Frontal cortex (tissue), 3 donors: ENCODE measurements at regions not wholly inside any gene's neighbourhood (a gene's known extent, or its start where the extent isn't known, plus 50 kb on each side); places are given as distances from the start of the nearest gene placed in this dataset.
"Not testable (repeated sequence)": the region's sequence is repeated elsewhere in the genome, so short reads cannot be mapped to it uniquely, and the experiment has no call there.

ENCODE experiments used
- DNase-seq, 2 donors: peaks; one replicate each; pipeline ENCODE4 v3.0.0; 2012; ENCODE audit warnings: low spot score in 2 of 2
- FAIRE-seq: peaks from 2 replicates; lab custom pipeline; 2012; peaks lifted over from hg19 to GRCh38; lab: Jason Lieb, UNC
- donor health status: control.
- donor health status: control.
- donor health status: control.

DNA sequence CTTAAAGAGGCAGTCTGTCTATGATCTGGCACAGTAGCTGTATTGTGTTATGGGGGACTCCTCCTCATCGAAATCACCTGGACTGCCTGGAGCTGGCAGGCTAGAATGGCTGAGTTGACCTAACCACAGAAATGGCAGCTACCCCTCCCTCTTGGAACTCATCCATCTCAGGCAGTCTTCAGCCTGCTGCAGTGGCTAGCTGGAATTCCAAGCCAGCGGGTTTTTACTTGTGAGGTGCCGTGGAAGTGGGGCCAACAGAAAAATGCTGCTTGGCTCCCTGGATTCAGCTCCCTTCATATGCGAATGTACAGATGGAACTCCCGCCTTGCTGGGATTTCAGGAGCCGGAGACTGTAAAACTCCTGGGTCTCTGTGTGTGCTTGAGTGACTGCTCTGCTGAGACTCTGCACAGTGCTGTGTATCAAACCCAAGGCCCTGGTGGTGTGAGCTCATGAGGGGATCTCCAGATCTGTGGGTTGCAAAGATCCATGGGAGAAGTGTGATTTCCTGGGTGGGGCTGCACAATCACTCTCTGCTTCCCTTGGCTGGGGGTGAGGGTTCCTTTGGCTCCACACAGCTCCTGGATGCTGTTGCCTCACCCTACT lies 316.9 kb downstream of the CTH start:
- DNase-seq (no peak), FAIRE-seq (no peak)

DNA sequence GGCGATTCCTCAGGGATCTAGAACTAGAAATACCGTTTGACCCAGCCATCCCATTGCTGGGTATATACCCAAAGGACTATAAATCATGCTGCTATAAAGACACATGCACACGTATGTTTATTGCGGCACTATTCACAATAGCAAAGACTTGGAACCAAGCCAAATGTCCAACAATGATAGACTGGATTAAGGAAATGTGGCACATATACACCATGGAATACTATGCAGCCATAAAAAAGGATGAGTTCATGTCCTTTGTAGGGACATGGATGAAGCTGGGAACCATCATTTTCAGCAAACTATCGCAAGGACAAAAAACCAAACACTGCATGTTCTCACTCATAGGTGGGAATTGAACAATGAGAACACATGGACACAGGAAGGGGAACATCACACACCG lies 311.1 kb downstream of the PTGER3 start:
- not testable (repeated sequence) for FAIRE-seq, DNase-seq

DNA sequence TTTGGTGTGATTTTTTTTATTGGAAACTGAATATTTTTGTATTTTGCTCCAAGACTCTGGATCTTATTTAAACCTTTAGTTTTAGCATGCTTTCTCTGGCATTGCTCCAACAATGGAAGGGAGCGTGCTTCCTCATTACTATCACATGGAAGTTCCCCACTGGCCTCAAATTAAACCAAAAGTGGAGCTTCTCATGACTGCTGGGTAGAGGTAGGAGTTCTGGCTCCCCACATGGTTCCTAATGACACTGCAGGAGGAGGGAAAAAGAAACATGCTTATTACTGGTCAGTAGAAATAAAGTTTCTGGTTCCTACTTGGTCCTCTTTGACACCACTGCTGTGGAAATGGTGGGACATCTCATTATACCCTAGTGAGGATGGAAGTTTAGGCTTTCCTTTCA lies 310.5 kb downstream of the PTGER3 start:
- no peak for FAIRE-seq

GRCh38 chr1:70738624-70739023 lies 309.0 kb downstream of the PTGER3 start:
- no peak for FAIRE-seq
- no peak for DNase-seq

More for the DNA sequence above, 310.5 kb downstream of the PTGER3 start:
- DNase-seq = no peak

DNA sequence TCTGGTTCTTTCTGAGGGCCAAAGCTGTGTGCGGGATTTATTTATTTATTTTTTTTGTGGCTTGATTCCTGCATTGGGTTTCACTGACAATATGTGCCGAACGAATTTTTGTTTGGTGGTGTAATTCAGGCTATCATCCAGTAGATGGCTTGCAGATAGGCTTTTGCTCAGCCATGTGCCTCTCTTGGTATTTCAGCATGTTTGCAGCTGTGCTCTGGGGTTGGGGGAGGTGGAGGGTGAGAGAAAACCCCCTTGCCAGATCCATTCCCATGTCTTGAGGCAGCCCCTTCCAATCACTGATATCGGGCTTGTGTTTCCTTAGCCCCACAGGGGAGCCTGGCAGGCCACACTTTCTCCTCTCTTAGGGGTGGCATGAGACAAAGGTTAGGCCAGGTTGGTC lies 302.4 kb downstream of the PTGER3 start:
- FAIRE-seq = no peak
- DNase-seq = no peak

DNA sequence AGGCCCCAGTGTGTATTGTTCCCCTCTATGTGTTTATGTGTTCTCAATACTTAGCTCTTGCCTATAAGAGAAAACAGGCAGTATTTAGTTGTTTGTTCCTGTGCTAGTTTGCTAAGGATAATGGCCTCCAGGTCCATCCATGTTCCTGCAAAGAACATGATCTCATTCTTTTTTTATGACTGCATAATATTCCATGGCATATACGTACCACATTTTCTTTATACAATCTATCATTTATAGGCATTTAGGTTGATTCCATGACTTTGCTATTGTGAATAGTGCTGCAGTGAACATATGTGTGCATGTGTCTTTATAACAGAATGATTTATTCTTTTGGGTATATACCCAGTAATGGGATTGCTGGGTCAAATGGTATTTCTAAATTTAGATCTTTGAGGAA lies 301.6 kb downstream of the PTGER3 start:
- FAIRE-seq = not testable (repeated sequence)

GRCh38 chr1:70747123-70747522 lies 300.5 kb downstream of the PTGER3 start:
- not testable (repeated sequence) for FAIRE-seq, DNase-seq

More for the DNA sequence above, 301.6 kb downstream of the PTGER3 start:
- not testable (repeated sequence) for DNase-seq

- not testable (repeated sequence) for DNase-seq, FAIRE-seq
These were observed 295.8 kb downstream of the PTGER3 start for GRCh38 chr1:70751676-70752287.

DNA sequence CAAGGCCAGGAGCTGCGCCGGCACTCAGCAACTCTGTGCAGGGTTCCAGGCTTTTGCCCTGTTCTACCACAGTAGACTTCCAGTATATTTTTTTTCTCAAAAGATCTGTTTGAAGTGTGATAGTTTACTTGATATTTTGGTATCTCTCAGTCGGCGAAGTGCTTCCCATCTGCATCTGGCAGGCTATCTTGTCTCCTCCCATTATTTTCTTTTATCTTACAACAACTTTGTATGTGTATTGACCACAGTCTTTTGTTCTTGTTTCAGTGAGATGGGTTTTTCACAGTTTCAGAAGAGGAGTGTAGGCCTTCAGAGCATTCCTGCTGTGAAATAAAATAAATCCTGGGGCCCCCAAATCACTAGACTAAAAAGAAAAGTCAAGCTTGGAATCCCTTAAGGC lies 292.9 kb downstream of the PTGER3 start:
- FAIRE-seq = no peak
- DNase-seq = no peak

DNA sequence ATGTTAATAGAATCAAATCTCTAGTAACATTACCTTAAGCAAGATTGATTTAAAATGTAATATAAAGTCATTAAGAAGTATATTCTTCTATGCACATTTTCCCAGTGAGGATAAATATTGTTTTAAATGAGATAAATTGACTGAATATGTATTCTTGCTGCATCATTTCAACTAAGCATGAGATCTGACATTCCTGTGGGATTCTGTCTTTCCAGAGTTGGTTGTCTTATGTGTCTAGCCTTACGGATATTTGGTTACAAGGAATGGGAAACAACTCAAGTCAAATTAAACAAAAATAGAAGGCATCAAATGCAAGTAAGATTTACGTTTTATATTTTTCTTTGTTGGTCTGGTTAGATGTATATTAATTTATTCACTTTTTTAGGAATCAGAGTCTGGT lies 287.5 kb downstream of the PTGER3 start:
- no peak for DNase-seq
- FAIRE-seq = no peak

DNA sequence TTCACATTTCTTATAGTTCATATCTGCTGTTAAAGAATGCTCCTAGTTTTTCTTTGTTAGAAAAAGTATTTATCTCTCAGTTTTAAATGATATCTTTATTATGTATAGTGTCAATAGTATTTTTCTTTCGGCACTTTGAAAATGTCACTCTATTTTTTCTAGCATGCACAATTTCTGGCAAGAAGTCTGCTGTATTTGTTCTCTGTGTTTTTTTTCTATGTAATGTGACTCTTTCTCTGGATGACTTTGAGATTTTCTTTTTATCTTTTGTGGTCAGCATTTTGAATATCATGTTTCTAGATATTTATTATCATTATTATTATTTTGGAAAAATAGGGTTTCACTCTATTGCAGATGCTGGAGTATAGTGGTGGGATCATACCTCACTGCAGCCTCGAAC lies 285.2 kb downstream of the PTGER3 start:
- FAIRE-seq (no peak), DNase-seq (no peak)

DNA sequence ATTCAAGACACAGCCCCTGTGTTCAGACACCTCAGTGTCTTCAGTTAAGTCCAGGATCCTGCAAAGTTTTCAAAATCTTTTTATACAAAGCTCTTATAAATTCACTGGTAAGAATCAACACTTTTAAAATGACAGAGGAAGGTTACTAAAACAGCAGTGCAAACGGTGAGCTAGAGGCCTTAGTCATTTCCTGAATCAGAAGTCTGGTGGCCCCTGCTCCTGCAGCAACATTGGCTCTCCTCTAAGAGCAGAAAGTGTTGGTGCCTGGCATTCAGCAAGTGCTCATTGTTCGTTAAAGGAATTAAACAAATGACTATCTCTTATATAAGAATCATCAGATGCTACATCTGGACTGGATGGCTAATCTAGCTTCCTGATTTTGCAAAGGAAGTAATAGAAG lies 282.9 kb downstream of the PTGER3 start:
- FAIRE-seq = no peak
- DNase-seq = no peak

DNA sequence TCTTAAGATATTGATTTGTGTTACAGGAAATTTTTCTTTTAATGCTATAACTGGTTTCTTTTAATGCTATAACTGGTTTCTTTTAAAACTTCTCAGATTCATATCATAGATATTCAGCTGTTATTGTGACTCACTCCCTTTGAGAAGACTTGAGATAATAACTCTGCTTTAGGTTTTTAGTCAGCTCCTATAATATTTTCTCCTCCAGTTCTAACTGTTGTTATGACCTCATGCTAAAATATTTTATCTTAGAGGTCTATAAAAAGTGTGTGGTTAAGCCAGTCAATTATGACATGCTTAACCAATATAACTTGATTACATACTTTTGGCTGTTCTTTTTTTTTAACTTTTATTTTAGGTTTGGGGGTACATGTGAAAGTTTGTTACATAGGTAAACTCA lies 280.2 kb downstream of the PTGER3 start:
- no peak for FAIRE-seq
- DNase-seq = no peak

GRCh38 chr1:70768216-70768615 lies 279.4 kb downstream of the PTGER3 start:
- FAIRE-seq (no peak), DNase-seq (no peak)

GRCh38 chr1:70778056-70778762 lies 269.4 kb downstream of the PTGER3 start:
- DNase-seq (no peak), FAIRE-seq (no peak)

DNA sequence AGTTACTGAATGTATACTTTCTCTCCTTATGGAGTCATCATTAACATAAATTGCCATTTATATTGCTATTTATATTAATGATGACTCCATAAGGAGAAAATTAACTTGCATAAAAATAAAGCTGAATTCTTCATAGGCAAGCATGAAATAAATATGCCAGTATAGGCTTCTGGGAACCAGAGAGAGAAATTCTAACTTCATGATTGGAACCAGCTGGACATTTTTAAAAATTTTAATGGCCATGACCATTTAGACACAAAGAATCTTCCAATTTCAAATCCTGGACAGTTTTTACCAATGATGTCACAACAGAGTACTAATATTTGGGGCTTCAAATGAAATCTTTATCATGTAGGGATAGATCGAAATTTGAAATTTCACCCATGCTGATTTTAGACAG lies 268.7 kb downstream of the PTGER3 start:
- FAIRE-seq (no peak), DNase-seq (no peak)

GRCh38 chr1:70779571-70779970 lies 268.0 kb downstream of the PTGER3 start:
- FAIRE-seq (no peak), DNase-seq (no peak)

DNA sequence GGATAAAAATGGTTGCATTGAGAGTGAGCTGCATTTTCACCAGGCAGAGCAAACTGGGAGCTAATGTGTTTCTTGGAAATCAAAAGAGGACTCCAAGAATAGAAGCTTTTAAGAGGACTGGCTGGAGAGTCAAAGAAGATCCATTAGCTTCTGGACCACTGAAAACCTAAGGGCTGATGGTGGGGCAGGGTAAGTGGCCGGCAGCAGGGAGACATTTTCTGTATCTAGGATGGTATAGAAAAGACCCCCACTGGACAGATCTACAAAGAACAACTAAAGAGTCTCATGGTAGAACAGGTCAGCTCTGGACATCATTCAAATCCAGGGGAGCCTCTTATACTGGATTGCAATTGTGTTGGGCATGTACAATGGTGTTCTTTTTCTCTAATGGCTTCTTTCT lies 262.3 kb downstream of the PTGER3 start:
- FAIRE-seq (no peak), DNase-seq (no peak)

GRCh38 chr1:70790232-70790923 lies 257.2 kb downstream of the PTGER3 start:
- DNase-seq (no peak), FAIRE-seq (no peak)

DNA sequence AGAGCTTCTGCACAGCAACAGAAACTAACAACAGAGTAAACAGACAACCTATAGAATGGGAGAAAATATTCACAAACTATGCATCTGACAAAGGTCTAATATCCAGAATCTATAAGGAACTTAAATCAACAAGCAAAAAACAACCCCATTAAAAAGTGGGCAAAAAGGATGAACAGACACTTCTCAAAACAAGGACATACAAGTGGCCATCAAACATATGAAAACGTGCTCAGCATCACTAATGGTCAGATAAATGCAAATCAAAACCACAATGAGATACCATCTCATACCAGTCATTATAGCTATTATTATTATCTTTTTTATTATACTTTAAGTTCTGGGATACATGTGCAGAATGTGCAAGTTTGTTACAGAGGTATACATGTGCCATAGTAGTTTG lies 252.6 kb downstream of the PTGER3 start:
- not testable (repeated sequence) for DNase-seq, FAIRE-seq

DNA sequence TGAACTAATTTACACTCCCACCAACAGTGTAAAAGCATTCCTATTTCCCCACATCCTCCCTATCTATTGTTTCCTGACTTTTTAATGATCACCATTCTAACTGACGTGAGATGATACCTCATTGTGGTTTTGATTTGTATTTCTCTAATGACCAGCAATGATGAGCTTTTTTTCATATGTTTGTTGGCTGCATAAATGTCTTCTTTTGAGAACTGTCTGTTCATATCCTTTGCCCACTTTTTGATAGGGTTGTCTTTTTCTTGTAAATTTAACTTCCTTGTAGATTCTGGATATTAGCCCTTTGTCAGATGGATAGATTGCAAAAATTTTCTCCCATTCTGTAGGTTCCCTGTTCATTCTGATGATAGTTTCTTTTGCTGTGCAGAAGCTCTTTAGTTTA lies 251.3 kb downstream of the PTGER3 start:
- FAIRE-seq = not testable (repeated sequence)

More for the DNA sequence above, 251.3 kb downstream of the PTGER3 start:
- not testable (repeated sequence) for DNase-seq
